BJ (cell line): ENCODE measurements at regions not wholly inside any gene's neighbourhood (a gene's known extent, or its start where the extent isn't known, plus 50 kb on each side); places are given as distances from the start of the nearest gene placed in this dataset.

Source experiments
- CTCF ChIA-PET: fragments of 350-600 bp; formaldehyde crosslinking; extraction: SDS; loops from one replicate; lab custom pipeline; 2021; ENCODE audit warnings: antibody characterized with exemption, inconsistent platforms; lab: Yijun Ruan, JAX
- POLR2A ChIA-PET: fragments of 300-600 bp; sonication (Branson Sonifier 250); formaldehyde crosslinking; extraction: SDS; loops from one replicate; lab custom pipeline; 2021; ENCODE audit warnings: antibody characterized with exemption; lab: Charles Lee
- DNase-seq: peaks from one replicate; pipeline ENCODE4 v3.0.0-alpha.2; 2011; ENCODE audit warnings: low read depth
- H3K27me3 ChIP-seq: 2 replicates; pipeline ENCODE4 v1.6.0; 2011; ENCODE audit warnings: low read length; ENCODE audit not compliant: control insufficient read depth, insufficient read depth
- H3K36me3 ChIP-seq: 2 replicates; pipeline ENCODE4 v1.5.1; 2011; ENCODE audit warnings: low read length; ENCODE audit not compliant: control insufficient read depth, insufficient read depth
- H3K4me3 ChIP-seq: 2 replicates; pipeline ENCODE4 v1.5.1; 2011; ENCODE audit warnings: low read depth, mild to moderate bottlenecking, control low read depth, low read length
- TF ChIP-seq, protein P1 (sequence below): IDR thresholded peaks from 2 replicates; pipeline ENCODE4 v1.5.1; 2011; ENCODE audit warnings: low read depth, mild to moderate bottlenecking, control low read depth, inconsistent platforms, low read length, moderate library complexity; ENCODE audit not compliant: insufficient read depth

DNA sequence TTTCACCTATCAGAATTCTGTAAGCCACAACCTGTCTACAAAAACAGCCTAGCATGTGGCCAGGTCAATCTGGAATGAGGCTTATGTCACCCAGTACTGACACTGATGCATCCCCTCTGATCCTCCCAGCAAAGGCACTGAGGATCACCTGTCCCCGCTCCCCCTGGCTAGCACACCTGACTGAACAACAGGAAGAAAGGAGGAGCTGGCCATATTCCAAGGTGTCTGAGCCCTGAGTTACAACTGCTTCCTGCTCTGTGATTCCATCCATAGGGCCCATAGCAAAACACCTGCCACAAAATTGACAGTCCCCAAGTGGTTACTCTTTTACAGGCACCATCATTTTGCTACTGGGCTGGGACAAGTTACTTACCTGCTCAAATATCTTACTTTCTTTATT is 555.5 kb upstream of the CFAP20DC start:
- ChIA-PET CTCF (no interaction called here), POLR2A (no interaction called here)
- H3K36me3 ChIP-seq: no peaks in the 10 kb centered on the region
- H3K27me3 ChIP-seq: peaks cover 1% of the 10 kb centered on the region; the same call in 1 of the 2 replicates
- no peak overlapping the region for H3K4me3 ChIP-seq
- TF ChIP-seq, protein P1, sequence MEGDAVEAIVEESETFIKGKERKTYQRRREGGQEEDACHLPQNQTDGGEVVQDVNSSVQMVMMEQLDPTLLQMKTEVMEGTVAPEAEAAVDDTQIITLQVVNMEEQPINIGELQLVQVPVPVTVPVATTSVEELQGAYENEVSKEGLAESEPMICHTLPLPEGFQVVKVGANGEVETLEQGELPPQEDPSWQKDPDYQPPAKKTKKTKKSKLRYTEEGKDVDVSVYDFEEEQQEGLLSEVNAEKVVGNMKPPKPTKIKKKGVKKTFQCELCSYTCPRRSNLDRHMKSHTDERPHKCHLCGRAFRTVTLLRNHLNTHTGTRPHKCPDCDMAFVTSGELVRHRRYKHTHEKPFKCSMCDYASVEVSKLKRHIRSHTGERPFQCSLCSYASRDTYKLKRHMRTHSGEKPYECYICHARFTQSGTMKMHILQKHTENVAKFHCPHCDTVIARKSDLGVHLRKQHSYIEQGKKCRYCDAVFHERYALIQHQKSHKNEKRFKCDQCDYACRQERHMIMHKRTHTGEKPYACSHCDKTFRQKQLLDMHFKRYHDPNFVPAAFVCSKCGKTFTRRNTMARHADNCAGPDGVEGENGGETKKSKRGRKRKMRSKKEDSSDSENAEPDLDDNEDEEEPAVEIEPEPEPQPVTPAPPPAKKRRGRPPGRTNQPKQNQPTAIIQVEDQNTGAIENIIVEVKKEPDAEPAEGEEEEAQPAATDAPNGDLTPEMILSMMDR: no peak
- no peak for DNase-seq

DNA sequence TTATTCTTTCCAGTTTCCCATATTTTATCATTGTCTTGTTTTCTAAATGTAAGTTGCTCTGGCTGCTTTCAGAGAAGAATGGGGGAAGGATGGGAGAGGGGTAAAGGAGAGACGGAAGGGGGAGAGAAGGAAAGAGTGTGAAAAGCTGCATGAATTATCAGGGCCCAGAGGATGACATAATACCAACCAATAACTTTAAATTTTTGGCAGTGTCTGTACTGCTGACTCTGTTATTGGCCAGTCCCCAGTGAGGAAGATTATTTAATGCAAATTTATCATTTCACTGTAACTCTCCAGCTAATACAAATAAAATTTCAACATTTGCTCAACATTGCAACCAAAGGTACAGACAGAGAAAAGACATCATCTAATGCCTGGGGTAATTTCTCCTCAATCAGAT is 551.7 kb upstream of the CFAP20DC start:
- Histone ChIP-seq H3K4me3 (no peak overlapping the region), H3K27me3 (peaks cover 1% of the 10 kb centered on the region; the same call in 1 of the 2 replicates), H3K36me3 (no peaks in the 10 kb centered on the region)
- ChIA-PET POLR2A (no interaction called here), CTCF (no interaction called here)
- no peak for DNase-seq
- TF ChIP-seq, protein P1: no peak

DNA sequence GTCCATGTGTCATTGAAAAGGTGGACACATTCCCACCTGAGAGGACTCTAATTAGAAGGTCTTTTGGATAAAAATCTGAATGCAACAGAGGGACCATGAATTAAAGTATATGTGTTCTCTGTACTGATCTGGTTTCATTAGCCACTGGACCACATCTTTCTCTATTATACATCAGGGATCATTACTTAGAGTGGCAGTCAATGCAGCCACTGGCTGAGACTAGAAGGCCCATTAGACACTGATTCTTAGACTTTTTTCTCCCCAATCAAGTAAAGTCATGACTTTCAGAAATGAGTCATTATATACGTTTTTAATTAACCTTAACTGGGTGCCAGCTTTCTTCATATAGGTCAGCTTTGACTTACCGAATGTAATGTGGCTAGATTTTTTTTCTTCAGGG is 550.8 kb upstream of the CFAP20DC start:
- Histone ChIP-seq H3K27me3 (peaks cover 1% of the 10 kb centered on the region; the same call in 1 of the 2 replicates), H3K36me3 (no peaks in the 10 kb centered on the region), H3K4me3 (no peak overlapping the region)
- DNase-seq: no peak
- POLR2A ChIA-PET: no interaction called here
- CTCF ChIA-PET: no interaction called here
- TF ChIP-seq, protein P1: no peak

DNA sequence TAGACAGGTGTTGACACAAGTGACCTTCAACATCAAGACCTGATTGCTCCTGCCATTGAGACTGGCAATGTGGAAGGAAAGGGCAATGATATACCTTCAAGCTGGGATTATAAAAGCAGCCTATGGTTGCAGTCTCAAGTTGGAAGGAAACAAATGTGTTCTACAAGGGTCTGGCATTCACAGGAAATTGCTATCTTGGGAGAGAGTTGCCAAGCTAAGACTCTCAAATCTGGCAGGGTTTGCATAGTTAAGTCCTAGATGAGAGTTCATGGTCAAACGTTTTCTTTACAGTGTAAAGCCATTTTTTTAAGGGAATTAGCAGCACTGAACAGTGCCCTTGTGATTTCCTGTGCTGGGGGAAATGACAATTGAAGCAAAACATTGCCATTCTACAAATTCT is 546.9 kb upstream of the CFAP20DC start:
- POLR2A ChIA-PET: no interaction called here
- H3K36me3 ChIP-seq: no peaks in the 10 kb centered on the region
- CTCF ChIA-PET: interaction anchor here (1.0 kb wide), 1 partner anchor 9 kb away, joined by 3 read pairs; no protein-coding TSS in a partner anchor
- TF ChIP-seq, protein P1: no peak
- DNase-seq: no peak
- H3K4me3 ChIP-seq: no peak overlapping the region
- H3K27me3 ChIP-seq: no peaks in the 10 kb centered on the region; the same call in none of the 2 replicates

DNA sequence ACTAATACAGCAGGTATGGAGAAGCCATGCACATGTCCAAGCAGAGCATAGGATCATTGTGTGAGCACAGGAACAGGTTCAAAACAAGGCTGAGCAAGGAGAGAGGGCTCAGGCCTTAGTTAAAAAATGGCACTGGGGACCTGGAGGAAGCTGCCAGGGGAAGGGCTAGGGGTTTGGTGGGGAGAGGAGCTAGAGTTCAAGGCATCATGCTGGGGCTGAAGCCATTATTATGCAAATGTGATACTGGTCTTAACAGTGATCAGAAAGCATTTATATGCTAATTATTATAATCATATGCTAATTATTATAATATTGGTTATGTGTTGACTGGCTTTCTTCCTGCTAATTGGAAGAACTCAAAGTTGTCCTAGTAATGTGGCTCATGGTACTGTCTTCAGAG is 546.0 kb upstream of the CFAP20DC start:
- Histone ChIP-seq H3K27me3 (no peaks in the 10 kb centered on the region; the same call in none of the 2 replicates), H3K4me3 (no peak overlapping the region), H3K36me3 (no peaks in the 10 kb centered on the region)
- TF ChIP-seq, protein P1: no peak
- POLR2A ChIA-PET: no interaction called here
- DNase-seq: no peak
- CTCF ChIA-PET: interaction anchor here (1.1 kb wide), 2 partner anchors 11 to 15 kb away, joined by 3 to 4 read pairs; no protein-coding TSS in a partner anchor
